ENCODE measurements at regions not wholly inside any gene's neighbourhood (a gene's known extent, or its start where the extent isn't known, plus 50 kb on each side); places are given as distances from the start of the nearest gene placed in this dataset.

GRCh38 chr4:133062851-133063250, 86.2 kb upstream of the PCDH10 start:
- TF ChIP-seq, protein P1, sequence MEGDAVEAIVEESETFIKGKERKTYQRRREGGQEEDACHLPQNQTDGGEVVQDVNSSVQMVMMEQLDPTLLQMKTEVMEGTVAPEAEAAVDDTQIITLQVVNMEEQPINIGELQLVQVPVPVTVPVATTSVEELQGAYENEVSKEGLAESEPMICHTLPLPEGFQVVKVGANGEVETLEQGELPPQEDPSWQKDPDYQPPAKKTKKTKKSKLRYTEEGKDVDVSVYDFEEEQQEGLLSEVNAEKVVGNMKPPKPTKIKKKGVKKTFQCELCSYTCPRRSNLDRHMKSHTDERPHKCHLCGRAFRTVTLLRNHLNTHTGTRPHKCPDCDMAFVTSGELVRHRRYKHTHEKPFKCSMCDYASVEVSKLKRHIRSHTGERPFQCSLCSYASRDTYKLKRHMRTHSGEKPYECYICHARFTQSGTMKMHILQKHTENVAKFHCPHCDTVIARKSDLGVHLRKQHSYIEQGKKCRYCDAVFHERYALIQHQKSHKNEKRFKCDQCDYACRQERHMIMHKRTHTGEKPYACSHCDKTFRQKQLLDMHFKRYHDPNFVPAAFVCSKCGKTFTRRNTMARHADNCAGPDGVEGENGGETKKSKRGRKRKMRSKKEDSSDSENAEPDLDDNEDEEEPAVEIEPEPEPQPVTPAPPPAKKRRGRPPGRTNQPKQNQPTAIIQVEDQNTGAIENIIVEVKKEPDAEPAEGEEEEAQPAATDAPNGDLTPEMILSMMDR (IDR thresholded peaks at IDR 0.05), result no peak
- no peak for TF ChIP-seq POLR2A (IDR thresholded peaks at IDR 0.05)

Measured in esophagus squamous epithelium (tissue), 4 donors.